ENCODE measurements at regions not wholly inside any gene's neighbourhood (a gene's known extent, or its start where the extent isn't known, plus 50 kb on each side); places are given as distances from the start of the nearest gene placed in this dataset.

- no peak for DNase-seq (ENCODE audit: low read depth)
These were observed 64.5 kb downstream of the COPS8 start for GRCh38 chr2:237150186-237150585.

- no peak for DNase-seq (ENCODE audit: low read depth)
These were observed 65.2 kb downstream of the COPS8 start for GRCh38 chr2:237150831-237151375.

GRCh38 chr2:237152361-237152760 is 66.7 kb downstream of the COPS8 start:
- DNase-seq (ENCODE audit: low read depth) = no peak

DNA sequence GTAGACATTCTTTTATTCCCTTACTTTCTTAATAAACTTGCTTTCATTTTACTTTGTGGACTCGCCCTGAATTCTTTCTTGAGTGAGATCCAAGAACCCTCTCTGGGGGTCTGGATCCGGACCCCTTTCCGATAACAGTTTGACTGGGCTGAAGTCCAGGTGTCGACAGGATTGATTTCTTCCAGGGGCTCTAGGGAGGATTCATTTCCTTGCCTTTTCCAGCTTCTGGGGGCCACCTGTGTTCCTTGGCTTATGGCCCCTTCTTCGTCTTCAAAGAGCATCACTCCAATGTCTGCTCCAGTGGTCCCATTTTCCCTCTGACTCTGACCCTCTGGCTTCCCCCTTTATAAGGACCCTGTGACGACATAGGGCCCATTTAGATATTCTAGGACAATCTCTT is 67.5 kb downstream of the COPS8 start:
- no peak for DNase-seq (ENCODE audit: low read depth)

DNA sequence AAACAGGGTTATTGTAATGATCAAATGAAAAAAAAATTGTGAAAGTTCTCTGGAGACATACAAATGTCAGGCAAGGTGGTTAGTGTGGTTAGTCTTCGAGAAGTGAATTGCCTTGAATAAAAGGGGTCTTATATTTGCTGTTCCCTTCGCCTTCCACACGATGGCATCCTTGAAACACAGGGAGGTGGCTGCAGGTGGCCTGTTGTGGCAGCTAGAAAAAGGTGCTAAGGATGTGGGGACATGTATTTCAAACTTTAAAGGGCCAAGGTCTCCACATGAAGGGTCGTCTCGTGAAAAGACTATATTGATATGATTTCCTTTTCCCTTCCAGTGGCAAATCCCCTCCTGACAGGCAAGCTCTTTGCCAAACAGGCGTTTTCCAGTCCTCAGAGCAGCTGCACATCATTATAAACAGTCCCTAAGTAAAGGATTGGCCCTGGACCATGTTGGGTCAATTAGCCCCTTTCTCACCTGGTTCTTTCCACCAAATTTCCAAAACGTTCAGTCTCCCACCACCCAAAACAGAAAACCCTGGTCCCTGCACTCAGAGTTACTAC is 68.5 kb downstream of the COPS8 start:
- peak; percentile 39 for DNase-seq (ENCODE audit: low read depth)

GRCh38 chr2:237154884-237155851 is 69.5 kb downstream of the COPS8 start:
- no peak for DNase-seq (ENCODE audit: low read depth)

GRCh38 chr2:237156031-237156856 is 70.6 kb downstream of the COPS8 start:
- peak; percentile 73 for DNase-seq (ENCODE audit: low read depth)

DNA sequence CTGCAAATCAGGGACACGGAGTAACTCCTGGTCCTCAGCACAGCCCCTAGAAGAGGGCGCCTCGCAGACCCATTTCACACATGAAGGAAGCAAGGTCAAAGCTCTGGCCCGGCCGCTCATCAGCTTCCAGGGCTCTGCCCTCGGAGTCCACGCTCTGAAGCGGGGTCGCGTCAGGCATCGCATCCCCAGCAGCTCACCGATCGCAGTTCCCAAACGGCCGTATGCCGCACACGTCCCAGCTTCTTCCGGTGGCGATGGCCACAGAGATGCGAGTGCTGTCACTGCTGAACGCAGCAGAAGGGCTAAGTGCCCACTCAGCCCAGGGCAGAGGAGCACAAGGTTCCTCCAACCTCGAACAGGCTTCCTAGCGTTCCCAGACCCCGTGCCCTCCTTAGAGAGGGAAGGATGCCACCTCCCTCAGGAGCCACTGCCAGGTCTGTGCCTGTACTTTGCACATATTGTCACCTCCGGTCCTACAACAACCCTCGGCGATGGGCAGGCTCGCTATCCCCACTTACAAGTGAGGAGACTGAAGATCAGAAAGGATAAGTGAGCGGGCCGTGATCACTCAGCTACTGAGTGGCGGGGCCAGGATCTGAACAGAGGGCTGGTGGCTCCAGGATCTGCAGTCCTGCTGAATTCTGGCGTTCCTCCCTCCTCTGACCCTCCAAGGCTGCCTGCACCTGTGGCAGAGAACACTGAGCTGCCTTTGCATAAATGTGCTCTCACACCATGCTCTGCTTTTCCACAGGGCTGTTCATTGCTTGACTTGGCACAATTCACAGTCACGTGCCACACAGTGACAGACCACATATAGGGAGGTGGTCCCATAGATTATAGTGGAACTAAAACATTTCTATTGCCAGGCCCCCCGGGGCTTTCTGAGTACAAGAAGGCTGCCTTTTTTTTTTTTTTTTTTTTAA is 71.4 kb downstream of the COPS8 start:
- DNase-seq (ENCODE audit: low read depth) = no peak

GRCh38 chr2:237157780-237158102 is 72.1 kb downstream of the COPS8 start:
- no peak for DNase-seq (ENCODE audit: low read depth)

GRCh38 chr2:237158194-237158593 is 72.5 kb downstream of the COPS8 start:
- no peak for DNase-seq (ENCODE audit: low read depth)

DNA sequence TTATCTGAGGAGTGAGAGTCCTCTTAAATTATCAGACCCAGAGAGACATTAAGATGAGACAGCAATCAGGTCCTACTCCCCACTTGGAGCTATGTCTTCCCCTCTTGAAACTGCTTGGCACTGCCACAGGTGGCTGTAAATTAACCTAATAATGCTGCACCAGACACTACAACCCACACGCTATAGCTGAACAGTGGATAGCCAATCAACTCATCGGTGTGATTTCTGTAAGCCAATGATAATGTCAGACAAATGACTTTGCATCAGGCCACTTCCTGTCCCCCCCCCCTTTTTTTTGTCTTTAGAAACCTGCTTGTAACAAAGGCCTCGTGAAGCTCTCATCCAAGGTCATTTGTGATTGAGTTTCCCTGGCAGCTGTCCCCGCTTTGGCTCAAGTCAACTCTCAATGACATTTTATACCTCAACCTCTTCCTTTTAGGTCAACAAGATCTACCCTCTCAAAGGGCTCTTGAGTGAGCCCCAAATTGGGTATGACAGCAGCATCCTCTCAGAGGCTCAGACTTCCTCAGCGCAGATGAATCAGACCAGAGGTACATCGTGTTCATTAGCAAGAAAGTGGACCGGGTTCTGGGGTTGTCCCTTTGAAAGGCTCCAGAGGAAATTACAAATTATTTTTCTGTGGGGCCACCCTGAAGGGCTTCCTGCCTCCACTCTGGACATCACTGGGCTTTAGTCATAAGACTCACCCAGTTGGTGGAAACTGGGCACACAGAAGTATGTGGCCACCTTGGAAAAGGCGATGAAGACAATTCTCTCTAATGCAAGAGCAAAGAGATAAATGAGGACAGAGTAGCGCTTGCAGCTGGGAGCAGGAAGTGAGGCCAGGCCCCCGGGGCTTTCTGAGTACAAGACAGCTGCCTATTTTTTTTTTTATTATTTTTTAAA is 73.6 kb downstream of the COPS8 start:
- DNase-seq (ENCODE audit: low read depth) = no peak

- DNase-seq (ENCODE audit: low read depth) = no peak
These were observed 74.7 kb downstream of the COPS8 start for GRCh38 chr2:237160271-237160919.

GRCh38 chr2:237161189-237161588 is 75.5 kb downstream of the COPS8 start:
- DNase-seq (ENCODE audit: low read depth) = no peak

DNA sequence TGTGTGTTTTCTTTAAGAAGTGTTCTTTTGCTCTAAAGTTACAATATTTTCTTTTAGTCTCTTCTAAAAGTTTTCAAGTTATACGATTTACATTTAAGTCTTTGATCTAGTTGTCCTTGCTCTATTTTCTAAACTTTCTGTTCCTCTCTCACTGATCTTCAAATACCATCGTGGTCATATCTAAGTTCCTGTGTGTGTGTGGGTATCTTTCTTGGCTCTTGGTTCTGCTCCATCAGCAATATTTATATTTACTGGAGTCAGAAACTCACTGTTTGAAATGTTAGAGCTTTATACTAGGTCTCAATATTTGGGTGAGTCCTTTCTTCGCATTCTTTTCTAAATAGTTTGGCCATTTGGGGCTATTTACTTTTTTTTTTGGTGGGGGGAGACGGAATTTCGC is 77.3 kb downstream of the COPS8 start:
- peak; percentile 21 for DNase-seq (ENCODE audit: low read depth)

GRCh38 chr2:237164474-237165042 is 78.9 kb downstream of the COPS8 start:
- DNase-seq (ENCODE audit: low read depth) = no peak

DNA sequence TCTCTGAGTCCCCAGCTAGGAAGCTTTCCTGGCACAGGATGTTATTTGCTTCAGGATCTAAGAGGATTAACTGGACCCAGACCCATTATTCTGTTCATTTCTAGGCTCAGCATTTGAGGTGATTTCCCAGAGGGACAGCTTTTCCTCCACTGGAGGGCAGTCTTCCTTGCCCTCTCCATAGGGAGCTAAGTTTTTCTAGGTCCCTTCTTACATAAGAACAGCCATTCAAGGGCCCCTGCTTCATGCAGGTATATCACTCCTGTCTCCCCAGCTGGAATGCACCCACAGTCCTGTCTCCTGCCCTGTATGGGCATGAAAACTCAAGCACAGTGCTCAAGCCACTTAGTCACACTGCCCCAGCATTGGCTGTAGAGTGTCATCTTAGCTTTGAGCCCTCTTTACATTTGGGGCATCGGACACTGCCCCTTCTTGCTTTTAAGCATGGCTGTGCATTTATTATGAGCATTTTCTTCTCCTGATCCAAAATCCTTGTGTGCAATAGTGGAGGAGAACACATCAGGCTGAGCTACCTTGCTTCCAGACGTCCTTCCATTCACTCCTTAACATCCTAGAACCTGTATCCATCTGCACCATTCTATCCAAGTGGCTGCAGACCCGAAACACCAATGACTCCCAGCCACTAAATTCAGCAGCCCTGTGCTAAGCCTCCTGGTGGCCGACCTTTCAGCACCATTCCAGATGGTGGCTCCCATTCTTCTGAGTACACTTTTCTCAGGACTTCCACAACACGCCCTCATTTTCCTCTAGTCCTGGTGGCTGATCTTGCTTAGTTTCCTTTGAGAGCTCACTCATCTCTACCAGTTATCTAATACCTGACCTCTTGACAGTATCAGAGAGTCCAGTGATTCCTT is 80.0 kb downstream of the COPS8 start:
- DNase-seq (ENCODE audit: low read depth) = peak; percentile 19

GRCh38 chr2:237167038-237167437 is 81.3 kb downstream of the COPS8 start:
- no peak for DNase-seq (ENCODE audit: low read depth)

GRCh38 chr2:237167934-237168333 is 82.2 kb downstream of the COPS8 start:
- DNase-seq (ENCODE audit: low read depth) = no peak
